Right atrium auricular region (tissue), 2 donors: ENCODE measurements at regions not wholly inside any gene's neighbourhood (a gene's known extent, or its start where the extent isn't known, plus 50 kb on each side); places are given as distances from the start of the nearest gene placed in this dataset.

Experiments
- DNase-seq: peaks from one replicate; pipeline ENCODE4 v3.0.0-alpha.2; 2019; ENCODE audit warnings: low spot score
- H3K27ac ChIP-seq, 2 donors: fragments of 200-600 bp; sonication (generic); 1 replicate in 1 of 2; 2 replicates in 1 of 2; pipeline ENCODE4 v1.5.1; 2016 to 2019
- H3K27me3 ChIP-seq, 2 donors: fragments of 200-600 bp; sonication (generic); one replicate each; pipeline versions ENCODE4 v1.5.1 to v1.6.0; 2017 to 2019
- H3K36me3 ChIP-seq: fragments of 200-600 bp; sonication (generic); one replicate; pipeline ENCODE4 v1.5.1; 2016
- H3K4me1 ChIP-seq, 2 donors: fragments of 200-600 bp; sonication (generic); one replicate each; pipeline versions ENCODE4 v1.5.1 to v1.6.0; 2017 to 2019
- H3K4me3 ChIP-seq, 2 donors: fragments of 200-600 bp; sonication (generic); 1 replicate in 1 of 2; 2 replicates in 1 of 2; pipeline ENCODE4 v1.5.1; 2017 to 2019; ENCODE audit warnings: mild to moderate bottlenecking in 1 of 2, moderate library complexity in 1 of 2
- H3K9me3 ChIP-seq, 2 donors: fragments of 200-600 bp; sonication (generic); one replicate each; pipeline ENCODE4 v1.5.1; 2019
- CTCF ChIP-seq, 2 donors: fragments of 200-600 bp; sonication (generic); IDR thresholded peaks; one replicate each; pipeline ENCODE4 v1.5.1; 2019; ENCODE audit warnings: antibody characterized with exemption in 2 of 2

DNA sequence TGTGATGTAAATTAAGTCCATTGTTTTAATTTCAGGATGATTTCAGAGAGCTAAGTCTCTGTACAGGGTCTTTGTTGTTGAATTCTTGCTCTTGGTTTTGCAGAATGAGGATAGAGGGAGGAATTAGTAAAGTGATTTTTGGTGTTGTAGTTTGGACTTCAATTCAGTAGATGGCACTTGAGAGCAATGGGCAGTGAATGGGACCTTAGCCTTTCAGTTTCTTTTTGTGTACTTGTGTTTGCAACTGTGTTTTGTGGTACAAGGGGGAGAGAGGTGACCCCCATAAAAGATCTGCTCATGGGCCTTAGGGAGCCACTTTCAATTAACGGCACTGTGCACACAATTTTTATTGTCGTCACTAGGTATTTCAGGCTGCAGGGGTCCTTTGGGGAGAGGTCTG, 340.0 kb downstream of the DCAF12L2 start:
- Histone ChIP-seq H3K27ac (no peak overlapping the region), H3K27me3 (no peaks in the 10 kb centered on the region), H3K4me1 (no peaks in the 10 kb centered on the region), H3K4me3 (no peak overlapping the region), H3K9me3 (peaks cover 0 to 10% of the 10 kb centered on the region in 2 donors), H3K36me3 (no peaks in the 10 kb centered on the region)
- no peak for TF ChIP-seq CTCF (IDR thresholded peaks at IDR 0.05)
- DNase-seq: no peak

- Histone ChIP-seq H3K27me3 (no peaks in the 10 kb centered on the region), H3K27ac (no peak overlapping the region), H3K4me3 (no peak overlapping the region), H3K9me3 (peaks cover 0 to 10% of the 10 kb centered on the region in 2 donors), H3K36me3 (no peaks in the 10 kb centered on the region), H3K4me1 (no peaks in the 10 kb centered on the region)
- no peak for DNase-seq
- no peak for TF ChIP-seq CTCF (IDR thresholded peaks at IDR 0.05)
Measured at GRCh38 chrX:125826774-125827451, 339.2 kb downstream of the DCAF12L2 start.

GRCh38 chrX:125846271-125846670, 319.8 kb downstream of the DCAF12L2 start:
- no peaks in the 10 kb centered on the region for H3K4me1 ChIP-seq
- H3K27ac ChIP-seq: no peak overlapping the region
- TF ChIP-seq CTCF (IDR thresholded peaks at IDR 0.05): no peak
- H3K27me3 ChIP-seq: no peaks in the 10 kb centered on the region
- DNase-seq: no peak
- H3K4me3 ChIP-seq: no peak overlapping the region
- H3K9me3 ChIP-seq: no peaks in the 10 kb centered on the region
- H3K36me3 ChIP-seq: no peaks in the 10 kb centered on the region

- DNase-seq: no peak
- no peak overlapping the region for H3K27ac ChIP-seq
- peaks cover 0 to 3% of the 10 kb centered on the region in 2 donors for H3K9me3 ChIP-seq
- no peak for TF ChIP-seq CTCF (IDR thresholded peaks at IDR 0.05)
- no peaks in the 10 kb centered on the region for H3K4me1 ChIP-seq
- no peaks in the 10 kb centered on the region for H3K36me3 ChIP-seq
- no peaks in the 10 kb centered on the region for H3K27me3 ChIP-seq
- no peak overlapping the region for H3K4me3 ChIP-seq
Measured at GRCh38 chrX:125850693-125851092, 315.4 kb downstream of the DCAF12L2 start.

DNA sequence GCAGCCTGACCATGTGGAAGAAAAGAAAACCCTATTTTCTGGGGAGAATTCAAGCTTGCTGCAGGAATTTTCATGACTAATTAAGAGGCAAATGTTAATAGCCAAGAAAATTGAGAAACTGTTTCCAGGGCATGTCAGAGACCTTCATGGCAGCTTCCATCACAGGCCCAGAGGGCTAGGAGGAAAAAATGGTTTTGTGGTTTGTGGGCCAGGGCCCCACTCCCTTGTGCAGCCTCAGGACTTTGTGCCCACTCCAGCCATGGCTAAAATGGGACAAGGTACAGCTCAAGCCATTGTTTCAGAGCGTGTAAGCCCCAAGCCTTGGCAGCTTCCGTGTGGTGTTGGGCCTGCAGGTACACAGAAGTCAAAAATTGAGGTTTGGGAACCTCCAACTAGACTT, 282.9 kb downstream of the DCAF12L2 start:
- H3K4me1 ChIP-seq: no peaks in the 10 kb centered on the region
- H3K4me3 ChIP-seq: no peak overlapping the region
- H3K36me3 ChIP-seq: no peaks in the 10 kb centered on the region
- no peak overlapping the region for H3K27ac ChIP-seq
- no peak for DNase-seq
- no peak for TF ChIP-seq CTCF (IDR thresholded peaks at IDR 0.05)
- peaks cover 0 to 19% of the 10 kb centered on the region in 2 donors for H3K9me3 ChIP-seq
- H3K27me3 ChIP-seq: no peaks in the 10 kb centered on the region

DNA sequence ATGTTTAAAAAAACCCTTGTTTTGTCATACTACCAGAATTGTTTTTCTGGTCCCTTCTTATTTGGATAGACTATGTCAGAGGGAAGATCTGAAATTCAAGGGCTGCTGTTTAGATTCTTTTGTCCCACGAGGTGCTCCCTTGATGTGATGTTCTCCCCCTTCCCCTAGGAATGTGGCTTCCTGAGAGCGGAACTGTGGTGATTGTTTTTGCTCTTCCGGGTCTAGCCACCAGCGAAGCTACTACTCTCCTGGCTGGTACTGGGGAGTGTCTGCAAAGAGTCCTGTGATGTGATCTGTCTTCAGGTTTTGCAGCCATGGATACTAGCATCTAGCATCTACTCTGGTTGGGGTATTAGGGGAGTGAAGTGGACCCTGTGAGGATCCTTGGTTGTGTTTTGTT, 271.1 kb downstream of the DCAF12L2 start:
- TF ChIP-seq CTCF (IDR thresholded peaks at IDR 0.05): no peak
- DNase-seq: no peak
- H3K27ac ChIP-seq: no peak overlapping the region
- no peak overlapping the region for H3K4me3 ChIP-seq
- no peaks in the 10 kb centered on the region for H3K36me3 ChIP-seq
- no peaks in the 10 kb centered on the region for H3K4me1 ChIP-seq
- no peaks in the 10 kb centered on the region for H3K27me3 ChIP-seq
- no peaks in the 10 kb centered on the region for H3K9me3 ChIP-seq
